GM23338 (cell line): ENCODE measurements at regions not wholly inside any gene's neighbourhood (a gene's known extent, or its start where the extent isn't known, plus 50 kb on each side); places are given as distances from the start of the nearest gene placed in this dataset.

ENCODE experiments used
- ATAC-seq: fragments of 200-7000 bp; cut with Tn5 transposase; 3 replicates; pipeline ENCODE4 v1.9.1; 2020
- DNase-seq: peaks from one replicate; pipeline ENCODE4 v3.0.0-alpha.2; 2015; ENCODE audit warnings: low spot score
- H2AFZ ChIP-seq: fragments of 200-600 bp; sonication (generic); 2 replicates; pipeline ENCODE4 v1.8.0; 2016; ENCODE audit warnings: antibody characterized with exemption, mild to moderate bottlenecking, moderate library complexity
- H3F3A ChIP-seq: fragments of 200-600 bp; sonication (generic); replicated peaks from 2 replicates; pipeline ENCODE4 v1.8.0; 2017; ENCODE audit warnings: antibody characterized with exemption, mixed run types, low read depth
- H3K27ac ChIP-seq: fragments of 200-600 bp; sonication (generic); 2 replicates; pipeline ENCODE4 v1.6.1; 2016; ENCODE audit warnings: low read depth
- H3K27me3 ChIP-seq: fragments of 200-600 bp; sonication (generic); 2 replicates; pipeline ENCODE4 v1.8.0; 2016; ENCODE audit warnings: mild to moderate bottlenecking, mixed run types, moderate library complexity; ENCODE audit not compliant: insufficient read depth
- H3K36me3 ChIP-seq: fragments of 200-600 bp; sonication (generic); 2 replicates; pipeline ENCODE4 v1.8.0; 2016; ENCODE audit warnings: mild to moderate bottlenecking; ENCODE audit not compliant: insufficient read depth
- H3K4me1 ChIP-seq: fragments of 200-600 bp; sonication (generic); 2 replicates; pipeline ENCODE4 v1.8.0; 2016; ENCODE audit warnings: mild to moderate bottlenecking, moderate library complexity; ENCODE audit not compliant: insufficient read depth
- H3K4me2 ChIP-seq: fragments of 200-600 bp; sonication (generic); 2 replicates; pipeline ENCODE4 v1.7.1; 2017; ENCODE audit warnings: mixed run types
- H3K4me3 ChIP-seq: fragments of 200-600 bp; sonication (generic); 2 replicates; pipeline ENCODE4 v1.6.1; 2016; ENCODE audit warnings: mixed run types
- H3K79me2 ChIP-seq: fragments of 200-600 bp; sonication (generic); replicated peaks from 2 replicates; pipeline ENCODE4 v1.8.0; 2017; ENCODE audit warnings: mild to moderate bottlenecking; ENCODE audit not compliant: insufficient read depth
- H3K9me2 ChIP-seq: fragments of 200-600 bp; sonication (generic); 2 replicates; pipeline ENCODE4 v1.8.0; 2017; ENCODE audit not compliant: insufficient read depth
- H4K20me1 ChIP-seq: fragments of 200-600 bp; sonication (generic); replicated peaks from 2 replicates; pipeline ENCODE4 v1.8.0; 2017; ENCODE audit warnings: mild to moderate bottlenecking; ENCODE audit not compliant: insufficient read depth
- H3K27ac Mint-ChIP-seq: 2 replicates; pipeline ENCODE4 v1.8.0; 2020; ENCODE audit warnings: inconsistent platforms, mild to moderate bottlenecking, moderate library complexity, mixed read lengths
- H3K27me3 Mint-ChIP-seq: 3 replicates; pipeline ENCODE4 v1.8.0; 2022; ENCODE audit warnings: low read depth, mild to moderate bottlenecking, moderate library complexity, mixed read lengths, inconsistent platforms; ENCODE audit not compliant: insufficient read depth, poor library complexity
- H3K36me3 Mint-ChIP-seq: 3 replicates; pipeline ENCODE4 v1.8.0; 2021; ENCODE audit warnings: low read depth, mild to moderate bottlenecking, inconsistent platforms, moderate library complexity, mixed read lengths
- H3K4me1 Mint-ChIP-seq: 3 replicates; pipeline ENCODE4 v1.8.0; 2020; ENCODE audit warnings: mild to moderate bottlenecking, inconsistent platforms, mixed read lengths
- H3K4me3 Mint-ChIP-seq: 3 replicates; pipeline ENCODE4 v1.8.0; 2021; ENCODE audit warnings: moderate library complexity, mild to moderate bottlenecking, inconsistent platforms, mixed read lengths
- H3K9me3 Mint-ChIP-seq: 3 replicates; pipeline ENCODE4 v1.8.0; 2020; ENCODE audit warnings: moderate library complexity, mild to moderate bottlenecking, inconsistent platforms, mixed read lengths
- CREB1 ChIP-seq: fragments of 250-450 bp; sonication (Bioruptor Pico); IDR thresholded peaks from 2 replicates; pipeline ENCODE4 v1.5.0; 2020; ENCODE audit warnings: low read depth, mild to moderate bottlenecking, moderate library complexity
- CTCF ChIP-seq, 2 experiments: fragments of 200-600 bp in 1 of 2; sonication (generic) in 1 of 2; conservative IDR thresholded peaks; 2 replicates each; pipeline versions ENCODE4 v1.5.1 to v1.6.1; 2016 to 2017; ENCODE audit warnings: antibody characterized with exemption in 2 of 2, low read depth in 2 of 2, mild to moderate bottlenecking in 2 of 2, moderate library complexity in 1 of 2
- ETS1 ChIP-seq: IDR thresholded peaks from 2 replicates; pipeline ENCODE4 v1.6.1; 2016; ENCODE audit warnings: antibody characterized with exemption
- EZH2 ChIP-seq: fragments of 200-600 bp; sonication (generic); IDR thresholded peaks from one replicate; pipeline ENCODE4 v1.8.0; 2017; ENCODE audit warnings: antibody characterized with exemption, mild to moderate bottlenecking, low read depth; ENCODE audit not compliant: unreplicated experiment
- EZH2phosphoT487 ChIP-seq: fragments of 200-600 bp; sonication (generic); IDR thresholded peaks from one replicate; pipeline ENCODE4 v1.8.1; 2018; ENCODE audit warnings: antibody characterized with exemption; ENCODE audit not compliant: unreplicated experiment
- JUNB ChIP-seq: IDR thresholded peaks from one replicate; pipeline ENCODE4 v1.6.1; 2016; ENCODE audit warnings: antibody characterized with exemption; ENCODE audit not compliant: unreplicated experiment
- NANOG ChIP-seq: IDR thresholded peaks from 2 replicates; pipeline ENCODE4 v1.6.1; 2016; ENCODE audit warnings: antibody characterized with exemption, borderline replicate concordance
- POLR2AphosphoS5 ChIP-seq: IDR thresholded peaks from 2 replicates; pipeline ENCODE4 v1.6.1; 2016; ENCODE audit warnings: antibody characterized with exemption, low read depth
- REST ChIP-seq: IDR thresholded peaks from one replicate; pipeline ENCODE4 v1.6.1; 2018; ENCODE audit warnings: antibody characterized with exemption; ENCODE audit not compliant: unreplicated experiment
- STAT1 ChIP-seq: IDR thresholded peaks from one replicate; pipeline ENCODE4 v1.6.1; 2016; ENCODE audit warnings: antibody characterized with exemption; ENCODE audit not compliant: unreplicated experiment
- ZNF114 ChIP-seq: fragments of 250-450 bp; sonication (Bioruptor Pico); IDR thresholded peaks from 2 replicates; pipeline ENCODE4 v1.5.0; 2020; ENCODE audit warnings: mild to moderate bottlenecking, moderate library complexity
- ZNF331 ChIP-seq: fragments of 250-450 bp; sonication (Bioruptor Pico); IDR thresholded peaks from 2 replicates; pipeline ENCODE4 v1.5.0; 2020; ENCODE audit warnings: low read depth, mild to moderate bottlenecking, moderate library complexity
- ZNF462 ChIP-seq: fragments of 250-450 bp; sonication (Bioruptor Pico); IDR thresholded peaks from 2 replicates; pipeline ENCODE4 v1.5.0; 2020; ENCODE audit warnings: mild to moderate bottlenecking, moderate library complexity

GRCh38 chr1:10900251-10900651, 103.8 kb upstream of the CASZ1 start:
- no peak overlapping the region for H3K27ac Mint-ChIP-seq
- peak overlapping the region; percentile 60 for H3K4me2 ChIP-seq
- TF ChIP-seq ETS1, result no peak
- no peak for TF ChIP-seq STAT1
- no peak for TF ChIP-seq ZNF114 (CRISPR knock-in tag)
- no peak for TF ChIP-seq CTCF (conservative IDR thresholded peaks at IDR 0.05; ENCODE audit: low read depth in 2 of 2)
- no peak for TF ChIP-seq EZH2phosphoT487
- no peak for TF ChIP-seq REST
- no peak for TF ChIP-seq EZH2
- TF ChIP-seq ZNF331 (CRISPR knock-in tag), result no peak
- no peak for TF ChIP-seq ZNF462
- TF ChIP-seq POLR2AphosphoS5, result no peak
- no peak for TF ChIP-seq JUNB
- TF ChIP-seq NANOG, result no peak
- no peak for TF ChIP-seq CREB1 (CRISPR knock-in tag)
- no peaks in the 10 kb centered on the region for H4K20me1 ChIP-seq
- peaks cover 19% of the 10 kb centered on the region for H3K27me3 Mint-ChIP-seq
- H3K4me1 Mint-ChIP-seq, result peaks cover 38% of the 10 kb centered on the region
- no peak overlapping the region for H2AFZ ChIP-seq
- DNase-seq, result no peak
- no peaks in the 10 kb centered on the region; the same call in 2 of the 3 replicates for H3K9me3 Mint-ChIP-seq
- peaks cover 43% of the 10 kb centered on the region for H3K4me1 ChIP-seq
- peak; percentile 7 for ATAC-seq
- no peaks in the 10 kb centered on the region for H3K27me3 ChIP-seq
- no peak overlapping the region for H3K4me3 Mint-ChIP-seq
- H3K4me3 ChIP-seq, result peak overlapping the region; percentile 26; the same call in 1 of the 2 replicates
- no peaks in the 10 kb centered on the region for H3K9me2 ChIP-seq
- H3F3A ChIP-seq, result no peaks in the 10 kb centered on the region
- no peaks in the 10 kb centered on the region for H3K36me3 Mint-ChIP-seq
- H3K27ac ChIP-seq, result no peak overlapping the region
- no peaks in the 10 kb centered on the region for H3K36me3 ChIP-seq
- no peaks in the 10 kb centered on the region for H3K79me2 ChIP-seq
